ENCODE measurements at regions not wholly inside any gene's neighbourhood (a gene's known extent, or its start where the extent isn't known, plus 50 kb on each side); places are given as distances from the start of the nearest gene placed in this dataset.

- Histone ChIP-seq H3K4me2 (ENCODE audit: control insufficient read depth, insufficient read depth) (no peak overlapping the region), H3K79me2 (ENCODE audit: control insufficient read depth, insufficient read depth, low read length) (no peaks in the 10 kb centered on the region), H3K27me3 (replicated peaks in 1 of 2; ENCODE audit: control insufficient read depth in 2 of 2, insufficient read depth in 2 of 2, low read length in 1 of 2) (no peaks in the 10 kb centered on the region), H3K27ac (ENCODE audit: control insufficient read depth, insufficient read depth) (no peak overlapping the region), H3K4me1 (ENCODE audit: control insufficient read depth, insufficient read depth, low read length) (no peaks in the 10 kb centered on the region), H4K20me1 (ENCODE audit: control insufficient read depth, insufficient read depth) (no peaks in the 10 kb centered on the region), H3K9ac (ENCODE audit: control insufficient read depth, insufficient read depth, low read length) (no peak overlapping the region), H3K4me3 (no peak overlapping the region), H2AFZ (ENCODE audit: control insufficient read depth, low read depth, low read length) (no peak overlapping the region), H3K9me3 (replicated peaks; ENCODE audit: control insufficient read depth, insufficient read depth, low read length) (no peaks in the 10 kb centered on the region), H3K36me3 (ENCODE audit: control insufficient read depth in 2 of 2, insufficient read depth in 2 of 2, low read length in 1 of 2) (no peaks in the 10 kb centered on the region)
- CTCF ChIA-PET = no interaction called here
- SMC1A ChIA-PET (ENCODE audit: uncharacterized antibody, unreplicated experiment) = no interaction called here
- RAD21 ChIA-PET (ENCODE audit: unreplicated experiment) = no interaction called here
- WGBS (ENCODE audit: insufficient coverage, insufficient replicate concordance, low lambda C conversion rate, missing lambda C conversion rate) = 10% methylated on average over 1 of the region's 1 CpG
- in situ Hi-C loops (cut with MboI) (no loop called here), intact Hi-C loops (cut with micrococcal nuclease; ENCODE audit: unreplicated experiment) (no loop called here)
- DNase-seq (ENCODE audit: low read depth, low spot score) (no peak), ATAC-seq (no peak), FAIRE-seq (no peak)
- POLR2A ChIA-PET = no interaction called here
- BruUV-seq (replicated peaks) = no TSS peak
- TF ChIP-seq TCF12 (IDR thresholded peaks at IDR 0.05; ENCODE audit: low read depth, low read length) (no peak), SREBF1 (IDR thresholded peaks at IDR 0.05; ENCODE audit: low read length) (no peak), BHLHE40 (IDR thresholded peaks at IDR 0.05; ENCODE audit: borderline replicate concordance in 1 of 2, low read depth in 2 of 2, low read length in 1 of 2) (no peak), RUNX3 (IDR thresholded peaks at IDR 0.05; ENCODE audit: low read length) (no peak), IKZF2 (IDR thresholded peaks at IDR 0.05) (no peak), NBN (IDR thresholded peaks at IDR 0.05) (no peak), TAF1 (IDR thresholded peaks at IDR 0.05; ENCODE audit: borderline replicate concordance, low read depth, low read length) (no peak), ASH2L (IDR thresholded peaks at IDR 0.05; ENCODE audit: borderline replicate concordance, low read depth) (no peak), CEBPB (IDR thresholded peaks at IDR 0.05; ENCODE audit: borderline replicate concordance in 1 of 2, low read depth in 2 of 2, low read length in 2 of 2) (no peak), TCF3 (IDR thresholded peaks at IDR 0.05; ENCODE audit: borderline replicate concordance, insufficient read depth, low read depth, low read length) (no peak), RFX5 (IDR thresholded peaks at IDR 0.05; ENCODE audit: low read depth, low read length) (no peak), RAD21 (IDR thresholded peaks at IDR 0.05; ENCODE audit: insufficient read depth, low read depth, low read length) (no peak), RAD51 (IDR thresholded peaks at IDR 0.05) (no peak)
Measured at GRCh38 chrX:138485767-138486166, 225.8 kb downstream of the FGF13 start.
